ENCODE measurements at regions not wholly inside any gene's neighbourhood (a gene's known extent, or its start where the extent isn't known, plus 50 kb on each side); places are given as distances from the start of the nearest gene placed in this dataset.
A peak's percentile ranks its signal among the peaks of the same experiment; 100 is the strongest.

GRCh38 chr2:39514825-39515224 is 77.7 kb upstream of the MAP4K3 start:
- DNase-seq: no peak

- DNase-seq: peak in 1 of 2 donors; percentile 25
These were observed 78.3 kb upstream of the MAP4K3 start for GRCh38 chr2:39515273-39515896.

GRCh38 chr2:39515897-39516346 is 78.8 kb upstream of the MAP4K3 start:
- no peak for DNase-seq

DNA sequence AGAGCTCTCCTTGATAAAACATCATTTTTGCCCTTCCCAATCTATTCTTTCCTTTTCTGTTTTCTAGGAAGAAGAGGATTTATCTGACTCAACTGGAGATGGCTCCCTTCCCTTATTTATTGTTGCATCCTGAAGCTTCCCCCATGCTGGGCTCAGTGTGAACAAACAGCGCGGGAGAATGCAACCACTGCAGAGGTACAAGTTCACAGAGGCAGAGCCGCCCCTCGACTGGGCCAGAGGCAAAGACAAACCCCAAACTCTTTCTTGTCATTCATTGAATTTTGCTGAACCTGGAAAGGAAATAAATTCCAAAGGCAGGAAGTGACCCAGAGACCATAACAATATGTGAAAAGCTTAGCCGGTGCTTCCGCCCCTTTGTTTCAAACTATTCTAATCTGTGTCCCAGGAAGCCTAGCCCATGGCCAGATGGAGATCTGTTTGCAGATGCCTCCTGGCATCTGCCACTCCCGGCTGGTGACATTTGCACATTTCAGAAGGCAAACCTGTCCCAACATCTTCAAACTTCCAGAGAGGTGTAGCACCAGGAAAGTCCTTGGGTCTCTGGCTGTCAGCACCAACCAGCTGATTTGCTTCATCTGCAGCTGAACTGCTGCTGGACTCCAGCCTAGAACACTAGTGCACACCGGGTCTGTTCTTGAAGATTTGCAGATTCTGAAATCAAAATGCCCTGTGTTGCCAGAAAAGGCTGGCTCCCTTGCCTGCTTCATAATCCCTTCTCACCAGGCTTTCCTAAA is 79.4 kb upstream of the MAP4K3 start:
- DNase-seq: no peak

GRCh38 chr2:39517102-39517436 is 80.0 kb upstream of the MAP4K3 start:
- no peak for DNase-seq

DNA sequence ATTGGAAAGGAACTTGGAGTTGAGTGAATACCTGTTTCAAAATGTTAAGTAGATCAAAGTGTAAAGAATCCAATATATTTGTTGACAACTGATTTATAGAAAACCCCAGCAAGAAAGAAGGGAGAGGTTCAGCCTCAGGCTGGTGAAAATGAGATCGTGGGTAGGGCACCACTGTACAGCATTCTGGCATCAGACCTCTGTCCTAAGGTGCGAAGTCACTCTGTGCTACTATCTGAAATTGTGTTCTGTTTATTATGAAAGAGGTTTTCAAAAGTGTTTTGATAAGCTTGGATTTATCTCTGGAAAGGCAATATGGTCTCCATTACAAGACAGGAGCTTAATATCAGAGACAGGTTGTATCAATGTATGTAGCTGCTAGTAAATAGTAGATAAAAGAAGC is 80.5 kb upstream of the MAP4K3 start:
- no peak for DNase-seq

DNA sequence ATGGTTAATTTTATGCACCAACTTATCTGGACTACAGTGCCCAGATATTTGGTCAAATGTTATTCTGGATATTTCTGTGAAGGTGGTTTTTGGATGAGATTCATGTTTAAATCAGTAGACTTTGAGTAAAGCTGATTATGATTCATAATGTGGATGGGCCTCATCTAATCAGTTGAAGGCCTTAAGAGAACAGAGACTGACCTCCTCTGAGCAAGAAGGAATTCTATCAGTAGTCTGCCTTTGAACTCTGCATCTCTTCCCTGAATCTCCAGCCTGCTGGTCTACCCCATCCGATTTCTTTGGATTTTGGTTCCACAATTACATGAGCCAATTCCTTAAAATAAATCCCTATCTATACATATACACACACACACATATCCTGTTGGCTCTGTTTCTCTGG is 82.8 kb upstream of the MAP4K3 start:
- no peak for DNase-seq

DNA sequence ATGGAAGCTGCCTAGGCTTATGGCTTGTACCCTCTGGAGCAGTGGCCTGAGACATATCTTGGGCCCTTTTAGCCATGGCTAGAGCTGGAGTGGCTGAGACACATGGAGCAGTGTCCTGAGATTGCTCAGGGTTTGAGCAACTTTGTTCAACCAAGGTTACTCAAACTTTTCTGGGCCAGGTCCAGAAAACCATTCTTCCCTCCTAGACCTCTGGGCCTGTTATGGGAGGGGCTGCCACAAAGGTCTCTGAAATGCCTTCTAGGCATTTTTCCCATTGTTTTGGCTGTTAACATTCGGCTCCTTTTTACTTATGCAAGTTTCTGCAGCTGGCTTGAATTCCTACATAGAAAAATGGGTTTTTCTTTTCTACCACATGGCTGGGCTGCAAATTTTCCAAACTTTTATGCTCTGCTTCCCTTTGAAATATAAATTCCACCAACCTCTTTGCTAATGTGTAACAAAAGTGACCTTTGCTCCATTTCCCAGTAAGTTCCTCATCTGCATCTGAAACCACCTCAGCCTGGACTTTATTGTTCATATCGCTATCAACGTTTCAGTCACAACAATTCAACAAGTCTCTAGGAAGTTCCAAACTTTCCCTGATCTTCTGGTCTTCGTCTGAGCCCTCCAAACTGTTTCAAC is 84.9 kb upstream of the MAP4K3 start:
- DNase-seq: peak in 1 of 2 donors; percentile 11

DNA sequence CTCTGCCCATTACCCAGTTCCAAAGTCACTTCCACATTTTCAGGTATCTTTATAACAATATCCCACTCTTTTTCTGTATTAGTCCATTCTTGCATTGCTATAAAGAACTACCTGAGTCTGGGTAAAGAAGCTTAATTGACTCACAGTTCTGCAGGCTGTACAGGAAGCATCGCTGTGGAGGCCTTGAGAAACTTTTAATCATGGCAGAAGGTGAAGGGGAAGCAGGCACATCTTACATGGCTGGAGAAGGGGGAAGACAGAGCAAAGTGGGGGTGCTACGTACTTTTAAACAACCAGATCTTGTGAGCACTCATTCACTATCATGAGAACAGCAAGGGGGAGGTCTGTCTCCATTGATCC is 85.4 kb upstream of the MAP4K3 start:
- DNase-seq: no peak

DNA sequence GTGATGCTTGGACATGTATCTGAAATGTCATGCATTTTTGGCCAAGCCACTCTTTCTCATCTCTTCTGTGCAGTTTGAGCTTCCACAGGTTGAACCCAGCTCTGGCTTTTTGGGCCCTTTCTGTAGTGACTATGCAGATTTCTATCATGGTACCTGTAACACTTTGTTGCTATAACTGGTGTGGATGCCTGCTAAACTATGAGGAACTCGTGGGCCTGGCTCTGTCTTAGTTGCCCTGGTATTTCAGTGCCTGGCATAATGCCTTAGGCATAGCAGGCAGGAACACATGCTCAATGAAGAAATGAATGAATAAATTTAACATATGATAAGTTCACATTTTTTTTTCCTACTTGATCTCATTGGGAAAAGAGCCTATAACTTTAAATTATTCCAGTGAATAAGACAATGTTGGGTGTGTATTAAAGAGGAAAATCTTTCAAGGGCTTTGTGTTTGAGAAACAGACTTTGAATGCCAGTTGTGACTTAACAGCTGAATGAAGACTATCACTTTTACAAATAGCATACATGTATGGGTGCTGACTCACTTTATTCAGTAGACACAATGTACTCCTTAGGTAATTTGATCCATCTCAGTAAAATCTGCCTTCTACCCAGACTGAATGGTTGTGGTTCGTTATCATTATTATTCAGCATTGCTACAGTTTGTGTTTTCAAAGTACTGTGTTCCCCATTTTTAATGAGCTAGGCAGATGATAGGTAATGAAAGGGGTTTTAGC is 86.4 kb upstream of the MAP4K3 start:
- no peak for DNase-seq

DNA sequence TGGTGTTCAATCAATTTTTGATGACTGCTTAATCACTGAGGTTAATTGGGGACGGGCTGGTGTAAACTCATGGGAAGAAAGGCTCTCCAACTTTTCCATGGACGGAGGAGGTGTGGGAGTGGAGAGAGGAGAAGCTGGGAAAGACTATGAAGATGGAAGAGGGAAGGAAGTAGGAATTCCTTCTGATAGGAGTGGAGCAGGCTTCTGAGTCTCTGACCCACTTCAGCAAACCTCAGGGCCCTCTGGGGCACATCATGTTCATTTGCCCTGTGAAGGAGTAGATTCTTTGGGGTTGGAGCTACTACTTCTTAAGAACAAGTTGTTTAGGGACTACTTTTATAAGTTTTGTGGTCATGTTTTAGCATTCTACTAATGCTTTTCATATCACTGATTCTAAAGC is 87.0 kb upstream of the MAP4K3 start:
- DNase-seq: no peak

GRCh38 chr2:39524756-39525635 is 87.9 kb upstream of the MAP4K3 start:
- DNase-seq: peak; percentile 81 to 85

- DNase-seq: no peak
These were observed 88.7 kb upstream of the MAP4K3 start for GRCh38 chr2:39525636-39526412.

- DNase-seq: no peak
These were observed 91.6 kb upstream of the MAP4K3 start for GRCh38 chr2:39528701-39529100.

GRCh38 chr2:39529836-39530235 is 92.8 kb upstream of the MAP4K3 start:
- DNase-seq: no peak

GRCh38 chr2:39530411-39530866 is 93.4 kb upstream of the MAP4K3 start:
- peak; percentile 69 to 76 for DNase-seq

DNA sequence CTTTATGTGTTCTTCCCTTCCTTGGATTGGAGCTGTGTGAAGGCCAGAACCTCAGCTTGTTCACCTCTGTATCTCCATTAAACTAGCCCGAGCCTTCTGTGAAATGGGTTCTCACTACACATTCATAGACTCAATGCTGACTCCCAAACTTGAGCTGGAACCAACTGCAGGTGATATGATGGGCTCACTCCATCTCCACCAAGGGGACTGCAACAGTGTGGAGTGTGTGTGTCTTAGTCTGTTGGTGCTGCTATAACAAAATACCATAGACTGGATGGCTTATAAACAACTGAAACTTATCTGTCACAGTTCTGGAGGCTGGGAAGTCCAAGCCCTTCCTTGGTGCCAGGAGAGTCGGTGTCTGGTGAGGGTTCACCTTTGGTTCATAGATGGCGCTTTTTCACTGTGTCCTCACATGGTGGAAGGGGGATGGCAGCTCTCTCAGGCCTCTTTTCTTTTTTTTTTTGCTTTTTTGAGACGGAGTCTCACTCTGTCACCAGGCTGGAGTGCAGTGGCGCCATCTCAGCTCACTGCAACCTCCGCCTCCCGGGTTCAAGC is 94.2 kb upstream of the MAP4K3 start:
- DNase-seq: no peak

DNA sequence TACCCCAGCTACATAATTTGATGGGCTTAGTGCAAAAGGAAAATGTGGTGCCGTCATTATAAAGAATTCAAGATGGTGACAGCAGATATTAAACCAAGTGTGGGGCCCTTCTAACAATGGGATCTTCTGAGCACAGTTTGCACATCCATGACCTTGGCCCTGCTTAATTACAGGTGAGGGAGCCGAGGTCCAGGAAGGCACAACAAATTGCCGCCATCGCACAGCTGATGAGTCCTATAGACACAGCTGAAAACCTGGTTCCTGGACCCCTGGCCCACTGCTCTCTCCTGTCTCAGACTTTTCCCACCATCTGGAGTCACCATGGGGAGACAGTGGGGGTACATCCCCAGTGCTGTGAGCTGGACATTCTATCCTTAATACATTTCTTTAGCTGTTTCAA is 95.8 kb upstream of the MAP4K3 start:
- DNase-seq: no peak

GRCh38 chr2:39534095-39534711 is 97.1 kb upstream of the MAP4K3 start:
- DNase-seq: no peak

GRCh38 chr2:39535636-39536185 is 98.6 kb upstream of the MAP4K3 start:
- no peak for DNase-seq

Measured in inflammatory macrophage (primary cell).